GM12874 (cell line): ENCODE measurements at regions not wholly inside any gene's neighbourhood (a gene's known extent, or its start where the extent isn't known, plus 50 kb on each side); places are given as distances from the start of the nearest gene placed in this dataset.

ENCODE experiments used
- CTCF ChIP-seq: IDR thresholded peaks from 2 replicates; pipeline ENCODE4 v1.5.1; 2011; ENCODE audit warnings: low read depth, mild to moderate bottlenecking, control low read depth, low read length, moderate library complexity; ENCODE audit not compliant: insufficient read depth

GRCh38 chr14:53848854-53849253 lies 107.8 kb downstream of the BMP4 start:
- no peak for TF ChIP-seq CTCF

- TF ChIP-seq CTCF = no peak
These were observed 108.7 kb downstream of the BMP4 start for GRCh38 chr14:53847881-53848280.

- no peak for TF ChIP-seq CTCF
These were observed 109.6 kb downstream of the BMP4 start for GRCh38 chr14:53847057-53847456.

- no peak for TF ChIP-seq CTCF
These were observed 110.6 kb downstream of the BMP4 start for GRCh38 chr14:53845813-53846693.

GRCh38 chr14:53842938-53843337 lies 113.7 kb downstream of the BMP4 start:
- TF ChIP-seq CTCF = no peak

GRCh38 chr14:53841109-53842099 lies 115.2 kb downstream of the BMP4 start:
- TF ChIP-seq CTCF = no peak

GRCh38 chr14:53840444-53840843 lies 116.2 kb downstream of the BMP4 start:
- TF ChIP-seq CTCF = no peak
